GM23338 (cell line): ENCODE measurements at regions not wholly inside any gene's neighbourhood (a gene's known extent, or its start where the extent isn't known, plus 50 kb on each side); places are given as distances from the start of the nearest gene placed in this dataset.

Source experiments
- ATAC-seq: fragments of 200-7000 bp; cut with Tn5 transposase; 3 replicates; pipeline ENCODE4 v1.9.1; 2020
- DNase-seq: peaks from one replicate; pipeline ENCODE4 v3.0.0-alpha.2; 2015; ENCODE audit warnings: low spot score
- H2AFZ ChIP-seq: fragments of 200-600 bp; sonication (generic); 2 replicates; pipeline ENCODE4 v1.8.0; 2016; ENCODE audit warnings: antibody characterized with exemption, mild to moderate bottlenecking, moderate library complexity
- H3F3A ChIP-seq: fragments of 200-600 bp; sonication (generic); replicated peaks from 2 replicates; pipeline ENCODE4 v1.8.0; 2017; ENCODE audit warnings: antibody characterized with exemption, mixed run types, low read depth
- H3K27ac ChIP-seq: fragments of 200-600 bp; sonication (generic); 2 replicates; pipeline ENCODE4 v1.6.1; 2016; ENCODE audit warnings: low read depth
- H3K27me3 ChIP-seq: fragments of 200-600 bp; sonication (generic); 2 replicates; pipeline ENCODE4 v1.8.0; 2016; ENCODE audit warnings: mild to moderate bottlenecking, mixed run types, moderate library complexity; ENCODE audit not compliant: insufficient read depth
- H3K36me3 ChIP-seq: fragments of 200-600 bp; sonication (generic); 2 replicates; pipeline ENCODE4 v1.8.0; 2016; ENCODE audit warnings: mild to moderate bottlenecking; ENCODE audit not compliant: insufficient read depth
- H3K4me1 ChIP-seq: fragments of 200-600 bp; sonication (generic); 2 replicates; pipeline ENCODE4 v1.8.0; 2016; ENCODE audit warnings: mild to moderate bottlenecking, moderate library complexity; ENCODE audit not compliant: insufficient read depth
- H3K4me2 ChIP-seq: fragments of 200-600 bp; sonication (generic); 2 replicates; pipeline ENCODE4 v1.7.1; 2017; ENCODE audit warnings: mixed run types
- H3K4me3 ChIP-seq: fragments of 200-600 bp; sonication (generic); 2 replicates; pipeline ENCODE4 v1.6.1; 2016; ENCODE audit warnings: mixed run types
- H3K79me2 ChIP-seq: fragments of 200-600 bp; sonication (generic); replicated peaks from 2 replicates; pipeline ENCODE4 v1.8.0; 2017; ENCODE audit warnings: mild to moderate bottlenecking; ENCODE audit not compliant: insufficient read depth
- H3K9me2 ChIP-seq: fragments of 200-600 bp; sonication (generic); 2 replicates; pipeline ENCODE4 v1.8.0; 2017; ENCODE audit not compliant: insufficient read depth
- H4K20me1 ChIP-seq: fragments of 200-600 bp; sonication (generic); replicated peaks from 2 replicates; pipeline ENCODE4 v1.8.0; 2017; ENCODE audit warnings: mild to moderate bottlenecking; ENCODE audit not compliant: insufficient read depth
- H3K27ac Mint-ChIP-seq: 2 replicates; pipeline ENCODE4 v1.8.0; 2020; ENCODE audit warnings: inconsistent platforms, mild to moderate bottlenecking, moderate library complexity, mixed read lengths
- H3K27me3 Mint-ChIP-seq: 3 replicates; pipeline ENCODE4 v1.8.0; 2022; ENCODE audit warnings: low read depth, mild to moderate bottlenecking, moderate library complexity, mixed read lengths, inconsistent platforms; ENCODE audit not compliant: insufficient read depth, poor library complexity
- H3K36me3 Mint-ChIP-seq: 3 replicates; pipeline ENCODE4 v1.8.0; 2021; ENCODE audit warnings: low read depth, mild to moderate bottlenecking, inconsistent platforms, moderate library complexity, mixed read lengths
- H3K4me1 Mint-ChIP-seq: 3 replicates; pipeline ENCODE4 v1.8.0; 2020; ENCODE audit warnings: mild to moderate bottlenecking, inconsistent platforms, mixed read lengths
- H3K4me3 Mint-ChIP-seq: 3 replicates; pipeline ENCODE4 v1.8.0; 2021; ENCODE audit warnings: moderate library complexity, mild to moderate bottlenecking, inconsistent platforms, mixed read lengths
- H3K9me3 Mint-ChIP-seq: 3 replicates; pipeline ENCODE4 v1.8.0; 2020; ENCODE audit warnings: moderate library complexity, mild to moderate bottlenecking, inconsistent platforms, mixed read lengths
- CREB1 ChIP-seq: fragments of 250-450 bp; sonication (Bioruptor Pico); IDR thresholded peaks from 2 replicates; pipeline ENCODE4 v1.5.0; 2020; ENCODE audit warnings: low read depth, mild to moderate bottlenecking, moderate library complexity
- EZH2 ChIP-seq: fragments of 200-600 bp; sonication (generic); IDR thresholded peaks from one replicate; pipeline ENCODE4 v1.8.0; 2017; ENCODE audit warnings: antibody characterized with exemption, mild to moderate bottlenecking, low read depth; ENCODE audit not compliant: unreplicated experiment
- EZH2phosphoT487 ChIP-seq: fragments of 200-600 bp; sonication (generic); IDR thresholded peaks from one replicate; pipeline ENCODE4 v1.8.1; 2018; ENCODE audit warnings: antibody characterized with exemption; ENCODE audit not compliant: unreplicated experiment
- JUNB ChIP-seq: IDR thresholded peaks from one replicate; pipeline ENCODE4 v1.6.1; 2016; ENCODE audit warnings: antibody characterized with exemption; ENCODE audit not compliant: unreplicated experiment
- NANOG ChIP-seq: IDR thresholded peaks from 2 replicates; pipeline ENCODE4 v1.6.1; 2016; ENCODE audit warnings: antibody characterized with exemption, borderline replicate concordance
- STAT1 ChIP-seq: IDR thresholded peaks from one replicate; pipeline ENCODE4 v1.6.1; 2016; ENCODE audit warnings: antibody characterized with exemption; ENCODE audit not compliant: unreplicated experiment
- ZNF114 ChIP-seq: fragments of 250-450 bp; sonication (Bioruptor Pico); IDR thresholded peaks from 2 replicates; pipeline ENCODE4 v1.5.0; 2020; ENCODE audit warnings: mild to moderate bottlenecking, moderate library complexity
- ZNF331 ChIP-seq: fragments of 250-450 bp; sonication (Bioruptor Pico); IDR thresholded peaks from 2 replicates; pipeline ENCODE4 v1.5.0; 2020; ENCODE audit warnings: low read depth, mild to moderate bottlenecking, moderate library complexity
- TF ChIP-seq, protein P1 (sequence below): fragments of 250-450 bp; sonication (Bioruptor Pico); IDR thresholded peaks from 2 replicates; pipeline ENCODE4 v1.5.0; 2020; ENCODE audit warnings: mild to moderate bottlenecking, moderate library complexity
- TF ChIP-seq, protein P2 (sequence below), 2 experiments: fragments of 200-600 bp in 1 of 2; sonication (generic) in 1 of 2; conservative IDR thresholded peaks; 2 replicates each; pipeline versions ENCODE4 v1.5.1 to v1.6.1; 2016 to 2017; ENCODE audit warnings: antibody characterized with exemption in 2 of 2, low read depth in 2 of 2, mild to moderate bottlenecking in 2 of 2, moderate library complexity in 1 of 2
- TF ChIP-seq, protein P3 (sequence below): IDR thresholded peaks from 2 replicates; pipeline ENCODE4 v1.6.1; 2016; ENCODE audit warnings: antibody characterized with exemption
- TF ChIP-seq, protein P4 (sequence below): IDR thresholded peaks from one replicate; pipeline ENCODE4 v1.6.1; 2018; ENCODE audit warnings: antibody characterized with exemption; ENCODE audit not compliant: unreplicated experiment

DNA sequence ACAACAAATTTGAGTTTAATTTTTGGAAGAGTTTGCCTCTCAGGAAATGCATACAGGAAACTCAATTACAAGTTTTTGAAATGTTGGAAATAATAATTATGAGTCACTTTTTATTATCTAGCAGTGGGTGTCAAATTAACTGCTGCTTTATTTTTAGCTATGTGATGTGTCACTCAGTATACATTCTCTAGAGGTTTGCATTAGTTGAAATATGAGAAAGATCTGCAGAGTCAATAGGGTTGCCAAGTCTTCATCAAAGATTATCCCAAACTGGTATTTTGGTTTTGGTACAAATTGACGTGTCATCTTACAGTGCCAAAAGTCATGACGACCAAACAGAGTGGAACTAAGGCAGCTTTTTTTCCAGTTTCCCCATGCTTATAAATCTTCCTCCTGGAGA, 54.3 kb upstream of the DIPK1A start (continued):
- TF ChIP-seq, protein P1, sequence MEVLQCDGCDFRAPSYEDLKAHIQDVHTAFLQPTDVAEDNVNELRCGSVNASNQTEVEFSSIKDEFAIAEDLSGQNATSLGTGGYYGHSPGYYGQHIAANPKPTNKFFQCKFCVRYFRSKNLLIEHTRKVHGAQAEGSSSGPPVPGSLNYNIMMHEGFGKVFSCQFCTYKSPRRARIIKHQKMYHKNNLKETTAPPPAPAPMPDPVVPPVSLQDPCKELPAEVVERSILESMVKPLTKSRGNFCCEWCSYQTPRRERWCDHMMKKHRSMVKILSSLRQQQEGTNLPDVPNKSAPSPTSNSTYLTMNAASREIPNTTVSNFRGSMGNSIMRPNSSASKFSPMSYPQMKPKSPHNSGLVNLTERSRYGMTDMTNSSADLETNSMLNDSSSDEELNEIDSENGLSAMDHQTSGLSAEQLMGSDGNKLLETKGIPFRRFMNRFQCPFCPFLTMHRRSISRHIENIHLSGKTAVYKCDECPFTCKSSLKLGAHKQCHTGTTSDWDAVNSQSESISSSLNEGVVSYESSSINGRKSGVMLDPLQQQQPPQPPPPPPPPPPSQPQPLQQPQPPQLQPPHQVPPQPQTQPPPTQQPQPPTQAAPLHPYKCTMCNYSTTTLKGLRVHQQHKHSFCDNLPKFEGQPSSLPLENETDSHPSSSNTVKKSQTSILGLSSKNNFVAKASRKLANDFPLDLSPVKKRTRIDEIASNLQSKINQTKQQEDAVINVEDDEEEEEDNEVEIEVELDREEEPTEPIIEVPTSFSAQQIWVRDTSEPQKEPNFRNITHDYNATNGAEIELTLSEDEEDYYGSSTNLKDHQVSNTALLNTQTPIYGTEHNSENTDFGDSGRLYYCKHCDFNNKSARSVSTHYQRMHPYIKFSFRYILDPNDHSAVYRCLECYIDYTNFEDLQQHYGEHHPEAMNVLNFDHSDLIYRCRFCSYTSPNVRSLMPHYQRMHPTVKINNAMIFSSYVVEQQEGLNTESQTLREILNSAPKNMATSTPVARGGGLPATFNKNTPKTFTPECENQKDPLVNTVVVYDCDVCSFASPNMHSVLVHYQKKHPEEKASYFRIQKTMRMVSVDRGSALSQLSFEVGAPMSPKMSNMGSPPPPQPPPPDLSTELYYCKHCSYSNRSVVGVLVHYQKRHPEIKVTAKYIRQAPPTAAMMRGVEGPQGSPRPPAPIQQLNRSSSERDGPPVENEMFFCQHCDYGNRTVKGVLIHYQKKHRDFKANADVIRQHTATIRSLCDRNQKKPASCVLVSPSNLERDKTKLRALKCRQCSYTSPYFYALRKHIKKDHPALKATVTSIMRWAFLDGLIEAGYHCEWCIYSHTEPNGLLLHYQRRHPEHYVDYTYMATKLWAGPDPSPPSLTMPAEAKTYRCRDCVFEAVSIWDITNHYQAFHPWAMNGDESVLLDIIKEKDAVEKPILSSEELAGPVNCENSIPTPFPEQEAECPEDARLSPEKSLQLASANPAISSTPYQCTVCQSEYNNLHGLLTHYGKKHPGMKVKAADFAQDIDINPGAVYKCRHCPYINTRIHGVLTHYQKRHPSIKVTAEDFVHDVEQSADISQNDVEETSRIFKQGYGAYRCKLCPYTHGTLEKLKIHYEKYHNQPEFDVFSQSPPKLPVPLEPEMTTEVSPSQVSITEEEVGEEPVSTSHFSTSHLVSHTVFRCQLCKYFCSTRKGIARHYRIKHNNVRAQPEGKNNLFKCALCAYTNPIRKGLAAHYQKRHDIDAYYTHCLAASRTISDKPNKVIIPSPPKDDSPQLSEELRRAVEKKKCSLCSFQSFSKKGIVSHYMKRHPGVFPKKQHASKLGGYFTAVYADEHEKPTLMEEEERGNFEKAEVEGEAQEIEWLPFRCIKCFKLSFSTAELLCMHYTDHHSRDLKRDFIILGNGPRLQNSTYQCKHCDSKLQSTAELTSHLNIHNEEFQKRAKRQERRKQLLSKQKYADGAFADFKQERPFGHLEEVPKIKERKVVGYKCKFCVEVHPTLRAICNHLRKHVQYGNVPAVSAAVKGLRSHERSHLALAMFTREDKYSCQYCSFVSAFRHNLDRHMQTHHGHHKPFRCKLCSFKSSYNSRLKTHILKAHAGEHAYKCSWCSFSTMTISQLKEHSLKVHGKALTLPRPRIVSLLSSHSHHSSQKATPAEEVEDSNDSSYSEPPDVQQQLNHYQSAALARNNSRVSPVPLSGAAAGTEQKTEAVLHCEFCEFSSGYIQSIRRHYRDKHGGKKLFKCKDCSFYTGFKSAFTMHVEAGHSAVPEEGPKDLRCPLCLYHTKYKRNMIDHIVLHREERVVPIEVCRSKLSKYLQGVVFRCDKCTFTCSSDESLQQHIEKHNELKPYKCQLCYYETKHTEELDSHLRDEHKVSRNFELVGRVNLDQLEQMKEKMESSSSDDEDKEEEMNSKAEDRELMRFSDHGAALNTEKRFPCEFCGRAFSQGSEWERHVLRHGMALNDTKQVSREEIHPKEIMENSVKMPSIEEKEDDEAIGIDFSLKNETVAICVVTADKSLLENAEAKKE = no peak
- TF ChIP-seq EZH2phosphoT487 (no peak), JUNB (no peak), STAT1 (no peak), NANOG (no peak), EZH2 (no peak), CREB1 (CRISPR knock-in tag) (no peak), ZNF331 (CRISPR knock-in tag) (no peak)
- TF ChIP-seq, protein P2, sequence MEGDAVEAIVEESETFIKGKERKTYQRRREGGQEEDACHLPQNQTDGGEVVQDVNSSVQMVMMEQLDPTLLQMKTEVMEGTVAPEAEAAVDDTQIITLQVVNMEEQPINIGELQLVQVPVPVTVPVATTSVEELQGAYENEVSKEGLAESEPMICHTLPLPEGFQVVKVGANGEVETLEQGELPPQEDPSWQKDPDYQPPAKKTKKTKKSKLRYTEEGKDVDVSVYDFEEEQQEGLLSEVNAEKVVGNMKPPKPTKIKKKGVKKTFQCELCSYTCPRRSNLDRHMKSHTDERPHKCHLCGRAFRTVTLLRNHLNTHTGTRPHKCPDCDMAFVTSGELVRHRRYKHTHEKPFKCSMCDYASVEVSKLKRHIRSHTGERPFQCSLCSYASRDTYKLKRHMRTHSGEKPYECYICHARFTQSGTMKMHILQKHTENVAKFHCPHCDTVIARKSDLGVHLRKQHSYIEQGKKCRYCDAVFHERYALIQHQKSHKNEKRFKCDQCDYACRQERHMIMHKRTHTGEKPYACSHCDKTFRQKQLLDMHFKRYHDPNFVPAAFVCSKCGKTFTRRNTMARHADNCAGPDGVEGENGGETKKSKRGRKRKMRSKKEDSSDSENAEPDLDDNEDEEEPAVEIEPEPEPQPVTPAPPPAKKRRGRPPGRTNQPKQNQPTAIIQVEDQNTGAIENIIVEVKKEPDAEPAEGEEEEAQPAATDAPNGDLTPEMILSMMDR (conservative IDR thresholded peaks at IDR 0.05; ENCODE audit: low read depth in 2 of 2) = no peak

DNA sequence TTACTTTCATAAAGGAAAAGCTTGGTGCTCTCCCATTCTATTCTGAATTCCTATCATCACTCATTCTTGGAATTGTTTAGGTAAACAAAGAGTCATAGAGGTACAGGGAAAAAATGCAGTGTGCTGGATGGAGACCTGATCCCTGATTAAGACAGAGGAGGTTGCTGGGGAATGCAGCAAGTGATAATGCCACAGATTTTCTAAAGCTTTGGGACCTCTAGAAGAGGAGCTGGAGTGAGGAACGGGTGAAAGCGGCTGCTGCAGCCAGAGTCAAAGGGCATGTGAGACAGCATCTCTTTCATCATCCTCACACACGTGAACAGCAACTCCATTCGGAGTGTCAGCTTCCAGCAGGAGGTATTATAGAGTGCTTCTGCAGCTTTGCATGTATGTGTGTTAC, 54.9 kb upstream of the DIPK1A start:
- TF ChIP-seq CREB1 (CRISPR knock-in tag) = no peak
- TF ChIP-seq, protein P3, sequence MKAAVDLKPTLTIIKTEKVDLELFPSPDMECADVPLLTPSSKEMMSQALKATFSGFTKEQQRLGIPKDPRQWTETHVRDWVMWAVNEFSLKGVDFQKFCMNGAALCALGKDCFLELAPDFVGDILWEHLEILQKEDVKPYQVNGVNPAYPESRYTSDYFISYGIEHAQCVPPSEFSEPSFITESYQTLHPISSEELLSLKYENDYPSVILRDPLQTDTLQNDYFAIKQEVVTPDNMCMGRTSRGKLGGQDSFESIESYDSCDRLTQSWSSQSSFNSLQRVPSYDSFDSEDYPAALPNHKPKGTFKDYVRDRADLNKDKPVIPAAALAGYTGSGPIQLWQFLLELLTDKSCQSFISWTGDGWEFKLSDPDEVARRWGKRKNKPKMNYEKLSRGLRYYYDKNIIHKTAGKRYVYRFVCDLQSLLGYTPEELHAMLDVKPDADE = no peak
- TF ChIP-seq, protein P4, sequence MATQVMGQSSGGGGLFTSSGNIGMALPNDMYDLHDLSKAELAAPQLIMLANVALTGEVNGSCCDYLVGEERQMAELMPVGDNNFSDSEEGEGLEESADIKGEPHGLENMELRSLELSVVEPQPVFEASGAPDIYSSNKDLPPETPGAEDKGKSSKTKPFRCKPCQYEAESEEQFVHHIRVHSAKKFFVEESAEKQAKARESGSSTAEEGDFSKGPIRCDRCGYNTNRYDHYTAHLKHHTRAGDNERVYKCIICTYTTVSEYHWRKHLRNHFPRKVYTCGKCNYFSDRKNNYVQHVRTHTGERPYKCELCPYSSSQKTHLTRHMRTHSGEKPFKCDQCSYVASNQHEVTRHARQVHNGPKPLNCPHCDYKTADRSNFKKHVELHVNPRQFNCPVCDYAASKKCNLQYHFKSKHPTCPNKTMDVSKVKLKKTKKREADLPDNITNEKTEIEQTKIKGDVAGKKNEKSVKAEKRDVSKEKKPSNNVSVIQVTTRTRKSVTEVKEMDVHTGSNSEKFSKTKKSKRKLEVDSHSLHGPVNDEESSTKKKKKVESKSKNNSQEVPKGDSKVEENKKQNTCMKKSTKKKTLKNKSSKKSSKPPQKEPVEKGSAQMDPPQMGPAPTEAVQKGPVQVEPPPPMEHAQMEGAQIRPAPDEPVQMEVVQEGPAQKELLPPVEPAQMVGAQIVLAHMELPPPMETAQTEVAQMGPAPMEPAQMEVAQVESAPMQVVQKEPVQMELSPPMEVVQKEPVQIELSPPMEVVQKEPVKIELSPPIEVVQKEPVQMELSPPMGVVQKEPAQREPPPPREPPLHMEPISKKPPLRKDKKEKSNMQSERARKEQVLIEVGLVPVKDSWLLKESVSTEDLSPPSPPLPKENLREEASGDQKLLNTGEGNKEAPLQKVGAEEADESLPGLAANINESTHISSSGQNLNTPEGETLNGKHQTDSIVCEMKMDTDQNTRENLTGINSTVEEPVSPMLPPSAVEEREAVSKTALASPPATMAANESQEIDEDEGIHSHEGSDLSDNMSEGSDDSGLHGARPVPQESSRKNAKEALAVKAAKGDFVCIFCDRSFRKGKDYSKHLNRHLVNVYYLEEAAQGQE = no peak
- TF ChIP-seq EZH2 = no peak
- no peak for TF ChIP-seq NANOG
- no peak for TF ChIP-seq ZNF331 (CRISPR knock-in tag)
- TF ChIP-seq STAT1 = no peak
- no peak for TF ChIP-seq ZNF114 (CRISPR knock-in tag)
- no peak for TF ChIP-seq JUNB
- TF ChIP-seq EZH2phosphoT487 = no peak
- Histone ChIP-seq H3F3A (no peaks in the 10 kb centered on the region), H3K27me3 (no peaks in the 10 kb centered on the region), H3K9me2 (no peaks in the 10 kb centered on the region), H3K27ac (no peak overlapping the region), H3K79me2 (no peaks in the 10 kb centered on the region), H4K20me1 (no peaks in the 10 kb centered on the region), H3K36me3 (no peaks in the 10 kb centered on the region), H3K4me1 (peaks cover 3% of the 10 kb centered on the region; the same call in 1 of the 2 replicates), H3K4me3 (no peak overlapping the region), H2AFZ (peak overlapping the region; percentile 12), H3K4me2 (no peak overlapping the region)
- Mint-ChIP-seq H3K9me3 (no peaks in the 10 kb centered on the region), H3K27ac (peak overlapping the region; percentile 42; the same call in 1 of the 2 replicates), H3K4me1 (peaks cover 19% of the 10 kb centered on the region), H3K4me3 (no peak overlapping the region), H3K27me3 (no peaks in the 10 kb centered on the region), H3K36me3 (no peaks in the 10 kb centered on the region)
- DNase-seq (peak; percentile 36), ATAC-seq (no peak; the same call in 2 of the 3 replicates)
